ENCODE measurements at regions not wholly inside any gene's neighbourhood (a gene's known extent, or its start where the extent isn't known, plus 50 kb on each side); places are given as distances from the start of the nearest gene placed in this dataset.
A peak's percentile ranks its signal among the peaks of the same experiment; 100 is the strongest.

- in situ Hi-C loops (cut with HindIII; ENCODE audit: low pct_unique_long_range_greater_than_20kb, low sequenced_read_pairs): no loop called here
- no peak for DNase-seq (ENCODE audit: low read depth)
These were observed 450.4 kb downstream of the GPATCH2 start for GRCh38 chr1:217180443-217180842.

GRCh38 chr1:217164403-217164802 lies 441.2 kb upstream of the ESRRG start:
- in situ Hi-C loops (cut with HindIII; ENCODE audit: low pct_unique_long_range_greater_than_20kb, low sequenced_read_pairs): no loop called here
- no peak for DNase-seq (ENCODE audit: low read depth)

GRCh38 chr1:217153361-217153760 lies 430.1 kb upstream of the ESRRG start:
- in situ Hi-C loops (cut with HindIII; ENCODE audit: low pct_unique_long_range_greater_than_20kb, low sequenced_read_pairs): no loop called here
- DNase-seq (ENCODE audit: low read depth): no peak

- in situ Hi-C loops (cut with HindIII; ENCODE audit: low pct_unique_long_range_greater_than_20kb, low sequenced_read_pairs): no loop called here
- no peak for DNase-seq (ENCODE audit: low read depth)
These were observed 427.1 kb upstream of the ESRRG start for GRCh38 chr1:217150366-217150765.

GRCh38 chr1:217149791-217150190 lies 426.6 kb upstream of the ESRRG start:
- DNase-seq (ENCODE audit: low read depth): no peak
- in situ Hi-C loops (cut with HindIII; ENCODE audit: low pct_unique_long_range_greater_than_20kb, low sequenced_read_pairs): no loop called here

GRCh38 chr1:217141711-217142110 lies 418.5 kb upstream of the ESRRG start:
- in situ Hi-C loops (cut with HindIII; ENCODE audit: low pct_unique_long_range_greater_than_20kb, low sequenced_read_pairs): no loop called here
- no peak for DNase-seq (ENCODE audit: low read depth)

- in situ Hi-C loops (cut with HindIII; ENCODE audit: low pct_unique_long_range_greater_than_20kb, low sequenced_read_pairs): no loop called here
- no peak for DNase-seq (ENCODE audit: low read depth)
These were observed 417.0 kb upstream of the ESRRG start for GRCh38 chr1:217140041-217140901.

- DNase-seq (ENCODE audit: low read depth): no peak
- in situ Hi-C loops (cut with HindIII; ENCODE audit: low pct_unique_long_range_greater_than_20kb, low sequenced_read_pairs): no loop called here
These were observed 416.3 kb upstream of the ESRRG start for GRCh38 chr1:217139513-217139912.

- DNase-seq (ENCODE audit: low read depth): no peak
- in situ Hi-C loops (cut with HindIII; ENCODE audit: low pct_unique_long_range_greater_than_20kb, low sequenced_read_pairs): no loop called here
These were observed 415.7 kb upstream of the ESRRG start for GRCh38 chr1:217138799-217139466.

GRCh38 chr1:217138173-217138765 lies 415.0 kb upstream of the ESRRG start:
- in situ Hi-C loops (cut with HindIII; ENCODE audit: low pct_unique_long_range_greater_than_20kb, low sequenced_read_pairs): no loop called here
- no peak for DNase-seq (ENCODE audit: low read depth)

GRCh38 chr1:217137210-217137881 lies 414.1 kb upstream of the ESRRG start:
- in situ Hi-C loops (cut with HindIII; ENCODE audit: low pct_unique_long_range_greater_than_20kb, low sequenced_read_pairs): no loop called here
- DNase-seq (ENCODE audit: low read depth): no peak

GRCh38 chr1:217136895-217137205 lies 413.6 kb upstream of the ESRRG start:
- in situ Hi-C loops (cut with HindIII; ENCODE audit: low pct_unique_long_range_greater_than_20kb, low sequenced_read_pairs): no loop called here
- no peak for DNase-seq (ENCODE audit: low read depth)

GRCh38 chr1:217135987-217136894 lies 413.0 kb upstream of the ESRRG start:
- DNase-seq (ENCODE audit: low read depth): no peak
- in situ Hi-C loops (cut with HindIII; ENCODE audit: low pct_unique_long_range_greater_than_20kb, low sequenced_read_pairs): no loop called here

- in situ Hi-C loops (cut with HindIII; ENCODE audit: low pct_unique_long_range_greater_than_20kb, low sequenced_read_pairs): no loop called here
- DNase-seq (ENCODE audit: low read depth): no peak
These were observed 412.3 kb upstream of the ESRRG start for GRCh38 chr1:217135569-217135915.

- peak; percentile 39 for DNase-seq (ENCODE audit: low read depth)
- in situ Hi-C loops (cut with HindIII; ENCODE audit: low pct_unique_long_range_greater_than_20kb, low sequenced_read_pairs): no loop called here
These were observed 411.8 kb upstream of the ESRRG start for GRCh38 chr1:217134857-217135568.

GRCh38 chr1:217133958-217134856 lies 411.0 kb upstream of the ESRRG start:
- in situ Hi-C loops (cut with HindIII; ENCODE audit: low pct_unique_long_range_greater_than_20kb, low sequenced_read_pairs): no loop called here
- DNase-seq (ENCODE audit: low read depth): no peak

- in situ Hi-C loops (cut with HindIII; ENCODE audit: low pct_unique_long_range_greater_than_20kb, low sequenced_read_pairs): no loop called here
- DNase-seq (ENCODE audit: low read depth): no peak
These were observed 409.9 kb upstream of the ESRRG start for GRCh38 chr1:217133092-217133491.

Data from Caki2 (cell line).